Sigmoid colon (tissue), 6 donors: ENCODE measurements at regions not wholly inside any gene's neighbourhood (a gene's known extent, or its start where the extent isn't known, plus 50 kb on each side); places are given as distances from the start of the nearest gene placed in this dataset.

ENCODE experiments used
- DNase-seq: peaks from one replicate; pipeline ENCODE4 v3.0.0-alpha.2; 2019
- H3K27ac ChIP-seq, 4 donors: fragments of 200-600 bp; sonication (generic); one replicate each; pipeline ENCODE4 v1.5.1; 2016 to 2019; ENCODE audit warnings: mild to moderate bottlenecking in 1 of 4
- H3K27me3 ChIP-seq, 3 donors: fragments of 200-600 bp; sonication (generic); one replicate each; pipeline ENCODE4 v1.5.1; 2019; ENCODE audit warnings: mild to moderate bottlenecking in 1 of 3
- H3K36me3 ChIP-seq, 4 donors: fragments of 200-600 bp; sonication (generic); one replicate each; pipeline ENCODE4 v1.5.1; 2016 to 2019
- H3K4me1 ChIP-seq, 4 donors: fragments of 200-600 bp; sonication (generic); one replicate each; pipeline ENCODE4 v1.5.1; 2017 to 2019
- H3K4me3 ChIP-seq, 4 donors: fragments of 200-600 bp; sonication (generic); one replicate each; pipeline ENCODE4 v1.5.1; 2017 to 2019; ENCODE audit warnings: mild to moderate bottlenecking in 2 of 4, moderate library complexity in 1 of 4
- H3K9me3 ChIP-seq, 4 donors: fragments of 200-600 bp in 3 of 4; sonication (generic) in 3 of 4; one replicate each; pipeline versions ENCODE4 v1.5.1 to v1.6.1; 2013 to 2019
- CTCF ChIP-seq, 4 experiments: fragments of 450-650 bp in 3 of 4; fragments of 200-600 bp in 1 of 4; IDR thresholded peaks; one replicate each; pipeline ENCODE4 v1.5.1; 2016 to 2019; ENCODE audit warnings: antibody characterized with exemption in 4 of 4, mild to moderate bottlenecking in 3 of 4, moderate library complexity in 2 of 4
- EP300 ChIP-seq, 4 donors: sonication (generic); formaldehyde crosslinking; IDR thresholded peaks; one replicate each; pipeline ENCODE4 v1.6.1; 2017; ENCODE audit warnings: antibody characterized with exemption in 4 of 4
- POLR2A ChIP-seq, 2 donors: fragments of 450-650 bp; IDR thresholded peaks; one replicate each; pipeline ENCODE4 v1.6.1; 2016; ENCODE audit warnings: antibody characterized with exemption in 2 of 2, mild to moderate bottlenecking in 2 of 2, moderate library complexity in 2 of 2
- POLR2AphosphoS5 ChIP-seq, 4 donors: sonication (generic); formaldehyde crosslinking; IDR thresholded peaks; one replicate each; pipeline ENCODE4 v1.6.1; 2017; ENCODE audit warnings: antibody characterized with exemption in 4 of 4
- WGBS, 2 donors: extraction: QIAGEN DNeasy Blood & Tissue Kit; methylation state at CpG; one replicate each; pipeline ENCODE4 v1.1.7; 2013; 5-methylcytosine and 5-hydroxymethylcytosine counted together
- intact Hi-C: fragments of 100-400 bp; cut with DNase I; formaldehyde crosslinking; loops from one replicate; pipeline ENCODE4 v1.15.1; 2023
- donor health status: healthy with polysubstance abuse.
- donor health status: healthy.

- Histone ChIP-seq H3K27ac (no peak overlapping the region), H3K27me3 (no peaks in the 10 kb centered on the region), H3K4me1 (peaks cover 0 to 2% (median under 1%) of the 10 kb centered on the region in 4 donors), H3K4me3 (no peak overlapping the region), H3K36me3 (no peaks in the 10 kb centered on the region), H3K9me3 (no peaks in the 10 kb centered on the region)
- WGBS, 2 donors, result 60 to 72% methylated on average over 4 of the region's 4 CpGs
- DNase-seq, result no peak
- intact Hi-C loops, result no loop called here
- no peak for TF ChIP-seq CTCF (IDR thresholded peaks at IDR 0.05)
- TF ChIP-seq POLR2AphosphoS5 (IDR thresholded peaks at IDR 0.05), result no peak
- no peak for TF ChIP-seq EP300 (IDR thresholded peaks at IDR 0.05)
- TF ChIP-seq POLR2A (IDR thresholded peaks at IDR 0.05), result no peak
These were observed 1047.8 kb downstream of the EPHA7 start for GRCh38 chr6:92371211-92372208.

GRCh38 chr6:92369309-92369708, 1050.0 kb downstream of the EPHA7 start:
- H3K4me1 ChIP-seq, result no peaks in the 10 kb centered on the region
- no peaks in the 10 kb centered on the region for H3K9me3 ChIP-seq
- 52 to 67% methylated on average over 2 of the region's 2 CpGs for WGBS, 2 donors
- no peak for TF ChIP-seq POLR2A (IDR thresholded peaks at IDR 0.05)
- no peak for TF ChIP-seq CTCF (IDR thresholded peaks at IDR 0.05)
- TF ChIP-seq EP300 (IDR thresholded peaks at IDR 0.05), result no peak
- TF ChIP-seq POLR2AphosphoS5 (IDR thresholded peaks at IDR 0.05), result no peak
- no peak overlapping the region for H3K27ac ChIP-seq
- H3K4me3 ChIP-seq, result no peak overlapping the region
- intact Hi-C loops, result no loop called here
- no peak for DNase-seq
- H3K36me3 ChIP-seq, result no peaks in the 10 kb centered on the region
- no peaks in the 10 kb centered on the region for H3K27me3 ChIP-seq

GRCh38 chr6:92364948-92365541, 1054.3 kb downstream of the EPHA7 start:
- Histone ChIP-seq H3K27me3 (no peaks in the 10 kb centered on the region), H3K4me3 (no peak overlapping the region), H3K4me1 (no peaks in the 10 kb centered on the region), H3K9me3 (no peaks in the 10 kb centered on the region), H3K36me3 (no peaks in the 10 kb centered on the region), H3K27ac (no peak overlapping the region)
- intact Hi-C loops, result no loop called here
- TF ChIP-seq POLR2A (IDR thresholded peaks at IDR 0.05) (no peak), EP300 (IDR thresholded peaks at IDR 0.05) (no peak), POLR2AphosphoS5 (IDR thresholded peaks at IDR 0.05) (no peak), CTCF (IDR thresholded peaks at IDR 0.05) (no peak)
- WGBS, 2 donors, result 14 to 63% methylated on average over 2 of the region's 2 CpGs
- no peak for DNase-seq

- Histone ChIP-seq H3K4me1 (no peaks in the 10 kb centered on the region), H3K4me3 (no peak overlapping the region), H3K27ac (no peak overlapping the region), H3K36me3 (no peaks in the 10 kb centered on the region), H3K9me3 (no peaks in the 10 kb centered on the region), H3K27me3 (no peaks in the 10 kb centered on the region)
- intact Hi-C loops, result no loop called here
- 26 to 50% methylated on average over 3 of the region's 3 CpGs for WGBS, 2 donors
- TF ChIP-seq POLR2A (IDR thresholded peaks at IDR 0.05), result no peak
- no peak for TF ChIP-seq EP300 (IDR thresholded peaks at IDR 0.05)
- no peak for TF ChIP-seq POLR2AphosphoS5 (IDR thresholded peaks at IDR 0.05)
- TF ChIP-seq CTCF (IDR thresholded peaks at IDR 0.05), result no peak
- no peak for DNase-seq
These were observed 1056.2 kb downstream of the EPHA7 start for GRCh38 chr6:92363111-92363510.
